Gastrocnemius medialis (tissue), 4 donors: ENCODE measurements at regions not wholly inside any gene's neighbourhood (a gene's known extent, or its start where the extent isn't known, plus 50 kb on each side); places are given as distances from the start of the nearest gene placed in this dataset.

Source experiments
- ATAC-seq, 2 donors: fragments of 150-250 bp; one replicate each; pipeline ENCODE4 v1.9.1; 2016
- DNase-seq, 2 donors: peaks; one replicate each; pipeline ENCODE4 v3.0.0-alpha.2; 2019
- H3K27ac ChIP-seq, 4 donors: fragments of 200-600 bp; sonication (generic); 1 replicate in 1 of 4; 2 replicates in 3 of 4; pipeline ENCODE4 v1.5.1; 2016 to 2018; ENCODE audit warnings: mild to moderate bottlenecking in 2 of 4, moderate library complexity in 1 of 4
- H3K27me3 ChIP-seq, 3 donors: fragments of 200-600 bp; sonication (generic) in 2 of 3; 1 replicate in 1 of 3; 2 replicates in 2 of 3; pipeline versions ENCODE4 v1.5.1 to v1.6.0; 2016 to 2019; ENCODE audit warnings: mild to moderate bottlenecking in 1 of 3, moderate library complexity in 1 of 3
- H3K36me3 ChIP-seq, 2 donors: fragments of 200-600 bp; sonication (generic) in 1 of 2; one replicate each; pipeline ENCODE4 v1.5.1; 2017 to 2018
- H3K4me1 ChIP-seq, 2 donors: fragments of 200-600 bp; sonication (generic) in 1 of 2; one replicate each; pipeline ENCODE4 v1.5.1; 2016 to 2017; ENCODE audit warnings: mild to moderate bottlenecking in 2 of 2
- H3K4me3 ChIP-seq, 4 donors: fragments of 200-600 bp; sonication (generic) in 3 of 4; 1 replicate in 1 of 4; 2 replicates in 3 of 4; pipeline ENCODE4 v1.5.1; 2016 to 2019; ENCODE audit warnings: mild to moderate bottlenecking in 2 of 4
- H3K9me3 ChIP-seq, 3 donors: fragments of 200-600 bp; sonication (generic) in 2 of 3; 1 replicate in 1 of 3; 2 replicates in 2 of 3; pipeline ENCODE4 v1.5.1; 2016 to 2019
- POLR2A ChIP-seq, 2 donors: fragments of 450-650 bp; IDR thresholded peaks; one replicate each; pipeline ENCODE4 v1.6.1; 2017; ENCODE audit warnings: antibody characterized with exemption in 2 of 2, mild to moderate bottlenecking in 2 of 2, moderate library complexity in 2 of 2
- in situ Hi-C, 4 donors: fragments of 200-750 bp; cut with MboI; loops; one replicate each; pipeline versions ENCODE4 v1.15.0 to v1.8.0; 2017; ENCODE audit warnings: low sequenced_read_pairs in 4 of 4
- intact Hi-C: fragments of 100-400 bp; cut with DNase I; formaldehyde crosslinking; loops from one replicate; pipeline ENCODE4 v1.15.1; 2023; ENCODE audit warnings: low total_unique reads
- TF ChIP-seq, protein P1 (sequence below), 5 experiments: fragments of 450-650 bp in 3 of 5; fragments of 200-600 bp in 2 of 5; sonication (generic) in 2 of 5; IDR thresholded peaks in 4 of 5; conservative IDR thresholded peaks in 1 of 5; 1 replicate in 4 of 5; 2 replicates in 1 of 5; pipeline ENCODE4 v1.5.1; 2016 to 2019; ENCODE audit warnings: antibody characterized with exemption in 5 of 5, mild to moderate bottlenecking in 3 of 5, moderate library complexity in 3 of 5

DNA sequence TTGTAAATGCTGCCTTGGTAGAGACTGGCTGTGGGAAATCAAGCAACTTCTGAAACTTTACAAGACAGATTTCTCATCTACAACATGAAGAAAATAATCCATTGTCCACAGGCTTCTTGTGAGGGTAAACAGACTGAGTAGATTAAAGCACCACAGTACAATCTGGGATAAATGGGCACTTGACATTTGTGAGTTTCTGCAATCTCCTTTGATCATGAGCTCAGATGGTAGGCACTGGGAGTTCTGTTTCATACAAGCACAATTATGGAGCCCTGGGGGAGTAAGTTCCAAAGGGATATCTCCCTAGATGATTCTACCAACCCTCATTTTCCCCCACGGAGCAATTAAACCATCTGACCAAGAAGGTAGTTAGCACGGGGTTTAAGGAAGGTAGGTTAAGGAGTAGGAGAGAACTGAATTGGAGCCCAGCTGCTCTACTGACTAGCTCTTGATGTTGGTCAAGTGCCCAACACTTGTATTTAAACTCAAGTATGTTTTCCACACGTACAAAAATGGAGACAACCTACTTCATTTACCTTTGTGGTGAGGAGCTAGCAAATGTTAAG lies 479.5 kb upstream of the TNC start:
- peaks cover 4 to 10% (median 9%) of the 10 kb centered on the region in 3 donors for H3K27me3 ChIP-seq
- H3K4me1 ChIP-seq = no peaks in the 10 kb centered on the region
- ATAC-seq = no peak
- intact Hi-C loops = loop anchor here (10.0 kb wide), 4 partner anchors 57 to 897 kb away; no protein-coding TSS in a partner anchor
- no peak overlapping the region for H3K27ac ChIP-seq
- in situ Hi-C loops = loop anchor here in 3 of 4 donors (10.0 to 25.0 kb wide), 5 partner anchors 565 to 1065 kb away; partner anchors contain the start of gene PAPPA (in 2 of the 3)
- H3K9me3 ChIP-seq = no peaks in the 10 kb centered on the region
- TF ChIP-seq, protein P1, sequence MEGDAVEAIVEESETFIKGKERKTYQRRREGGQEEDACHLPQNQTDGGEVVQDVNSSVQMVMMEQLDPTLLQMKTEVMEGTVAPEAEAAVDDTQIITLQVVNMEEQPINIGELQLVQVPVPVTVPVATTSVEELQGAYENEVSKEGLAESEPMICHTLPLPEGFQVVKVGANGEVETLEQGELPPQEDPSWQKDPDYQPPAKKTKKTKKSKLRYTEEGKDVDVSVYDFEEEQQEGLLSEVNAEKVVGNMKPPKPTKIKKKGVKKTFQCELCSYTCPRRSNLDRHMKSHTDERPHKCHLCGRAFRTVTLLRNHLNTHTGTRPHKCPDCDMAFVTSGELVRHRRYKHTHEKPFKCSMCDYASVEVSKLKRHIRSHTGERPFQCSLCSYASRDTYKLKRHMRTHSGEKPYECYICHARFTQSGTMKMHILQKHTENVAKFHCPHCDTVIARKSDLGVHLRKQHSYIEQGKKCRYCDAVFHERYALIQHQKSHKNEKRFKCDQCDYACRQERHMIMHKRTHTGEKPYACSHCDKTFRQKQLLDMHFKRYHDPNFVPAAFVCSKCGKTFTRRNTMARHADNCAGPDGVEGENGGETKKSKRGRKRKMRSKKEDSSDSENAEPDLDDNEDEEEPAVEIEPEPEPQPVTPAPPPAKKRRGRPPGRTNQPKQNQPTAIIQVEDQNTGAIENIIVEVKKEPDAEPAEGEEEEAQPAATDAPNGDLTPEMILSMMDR (IDR thresholded peaks at IDR 0.05 in 4 of 5, conservative IDR thresholded peaks at IDR 0.05 in 1 of 5) = no peak
- TF ChIP-seq POLR2A (IDR thresholded peaks at IDR 0.05) = no peak
- H3K4me3 ChIP-seq = no peak overlapping the region
- H3K36me3 ChIP-seq = no peaks in the 10 kb centered on the region
- DNase-seq = no peak

GRCh38 chr9:115598751-115599150 lies 480.8 kb upstream of the TNC start:
- DNase-seq (no peak), ATAC-seq (no peak)
- no peak overlapping the region for H3K27ac ChIP-seq
- H3K4me3 ChIP-seq = no peak overlapping the region
- H3K36me3 ChIP-seq = no peaks in the 10 kb centered on the region
- no peaks in the 10 kb centered on the region for H3K9me3 ChIP-seq
- TF ChIP-seq, protein P1 (IDR thresholded peaks at IDR 0.05 in 4 of 5, conservative IDR thresholded peaks at IDR 0.05 in 1 of 5) = no peak
- TF ChIP-seq POLR2A (IDR thresholded peaks at IDR 0.05) = no peak
- in situ Hi-C loops (loop anchor here in 3 of 4 donors (10.0 to 25.0 kb wide), 5 partner anchors 564 to 1064 kb away; partner anchors contain the start of gene PAPPA (in 2 of the 3)), intact Hi-C loops (loop anchor here (10.0 kb wide), 4 partner anchors 56 to 896 kb away; no protein-coding TSS in a partner anchor)
- peaks cover 4 to 10% (median 9%) of the 10 kb centered on the region in 3 donors for H3K27me3 ChIP-seq
- H3K4me1 ChIP-seq = no peaks in the 10 kb centered on the region

DNA sequence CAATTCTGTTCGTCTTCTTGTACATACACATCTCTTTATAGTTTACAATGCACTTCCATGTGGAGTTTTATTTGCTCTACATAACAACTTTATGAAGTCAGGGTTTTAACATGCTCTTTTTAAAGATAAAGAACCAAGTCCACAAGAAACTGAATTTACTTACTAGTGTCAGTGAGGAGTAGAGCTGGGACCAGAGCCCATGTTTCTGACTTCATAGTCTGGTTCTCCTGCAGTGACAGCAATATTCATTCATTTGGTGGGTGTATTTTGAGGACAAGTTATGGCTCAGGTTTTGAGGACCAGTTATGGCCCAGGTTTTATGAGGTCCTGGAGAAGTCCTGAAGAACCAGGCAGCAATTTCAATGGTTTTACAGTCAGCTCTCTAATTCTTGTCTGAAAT lies 481.9 kb upstream of the TNC start:
- Histone ChIP-seq H3K4me3 (no peak overlapping the region), H3K9me3 (no peaks in the 10 kb centered on the region), H3K4me1 (no peaks in the 10 kb centered on the region), H3K36me3 (no peaks in the 10 kb centered on the region), H3K27me3 (peaks cover 3 to 9% (median 9%) of the 10 kb centered on the region in 3 donors), H3K27ac (no peak overlapping the region)
- DNase-seq (no peak), ATAC-seq (no peak)
- TF ChIP-seq, protein P1 (IDR thresholded peaks at IDR 0.05 in 4 of 5, conservative IDR thresholded peaks at IDR 0.05 in 1 of 5) = no peak
- TF ChIP-seq POLR2A (IDR thresholded peaks at IDR 0.05) = no peak
- in situ Hi-C loops (loop anchor here (10.0 to 25.0 kb wide), 6 partner anchors 562 to 1262 kb away; partner anchors contain the start of gene PAPPA (in 2 of the 4)), intact Hi-C loops (loop anchor here (10.0 kb wide), 4 partner anchors 55 to 895 kb away; no protein-coding TSS in a partner anchor)

GRCh38 chr9:115601434-115601833 lies 483.5 kb upstream of the TNC start:
- DNase-seq (no peak), ATAC-seq (no peak)
- H3K27ac ChIP-seq = no peak overlapping the region
- H3K27me3 ChIP-seq = no peaks in the 10 kb centered on the region
- no peaks in the 10 kb centered on the region for H3K9me3 ChIP-seq
- intact Hi-C loops = no loop called here
- no peak overlapping the region for H3K4me3 ChIP-seq
- no peak for TF ChIP-seq POLR2A (IDR thresholded peaks at IDR 0.05)
- TF ChIP-seq, protein P1 (IDR thresholded peaks at IDR 0.05 in 4 of 5, conservative IDR thresholded peaks at IDR 0.05 in 1 of 5) = no peak
- in situ Hi-C loops = loop anchor here in 2 of 4 donors (10.0 to 25.0 kb wide), 3 partner anchors 973 to 1261 kb away; no protein-coding TSS in a partner anchor
- no peaks in the 10 kb centered on the region for H3K36me3 ChIP-seq
- H3K4me1 ChIP-seq = no peaks in the 10 kb centered on the region
